ENCODE measurements at regions not wholly inside any gene's neighbourhood (a gene's known extent, or its start where the extent isn't known, plus 50 kb on each side); places are given as distances from the start of the nearest gene placed in this dataset.
A peak's percentile ranks its signal among the peaks of the same experiment; 100 is the strongest.

DNA sequence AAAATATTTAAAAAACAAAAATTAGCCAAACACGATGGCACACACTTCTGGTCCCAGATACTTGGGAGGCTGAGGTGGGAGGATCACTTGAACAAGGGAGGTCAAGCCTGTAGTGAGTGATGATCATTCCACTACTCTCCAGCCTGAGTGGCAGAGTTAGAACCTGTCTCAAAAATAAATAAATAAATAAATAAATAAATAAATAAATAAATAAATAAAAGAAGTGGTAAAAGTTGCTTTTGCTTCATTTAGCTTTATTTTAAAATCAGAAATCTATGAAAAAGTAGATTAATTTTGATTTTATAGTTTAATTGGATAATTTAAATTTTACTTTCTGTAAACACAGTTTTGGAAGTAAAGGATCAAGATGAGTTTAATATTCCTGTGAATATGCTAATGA is 552.9 kb upstream of the PCDH10 start:
- Histone ChIP-seq H3K4me3 (no peak overlapping the region), H3K36me3 (ENCODE audit: insufficient read depth, low read length) (no peaks in the 10 kb centered on the region), H3K9ac (ENCODE audit: insufficient read length) (no peak overlapping the region), H3K9me3 (ENCODE audit: low read depth, low read length) (no peaks in the 10 kb centered on the region), H3K27ac (no peak overlapping the region)
- no peak for TF ChIP-seq FOXP2 (optimal IDR thresholded peaks at IDR 0.05; ENCODE audit: control extremely low read depth, extremely low read length, insufficient read depth)
- TF ChIP-seq POLR2AphosphoS5 (IDR thresholded peaks at IDR 0.05; ENCODE audit: borderline replicate concordance, low read depth, low read length) = no peak
- TF ChIP-seq EZH2 (IDR thresholded peaks at IDR 0.05) = no peak
- no peak for DNase-seq (ENCODE audit: low read depth, low spot score)

DNA sequence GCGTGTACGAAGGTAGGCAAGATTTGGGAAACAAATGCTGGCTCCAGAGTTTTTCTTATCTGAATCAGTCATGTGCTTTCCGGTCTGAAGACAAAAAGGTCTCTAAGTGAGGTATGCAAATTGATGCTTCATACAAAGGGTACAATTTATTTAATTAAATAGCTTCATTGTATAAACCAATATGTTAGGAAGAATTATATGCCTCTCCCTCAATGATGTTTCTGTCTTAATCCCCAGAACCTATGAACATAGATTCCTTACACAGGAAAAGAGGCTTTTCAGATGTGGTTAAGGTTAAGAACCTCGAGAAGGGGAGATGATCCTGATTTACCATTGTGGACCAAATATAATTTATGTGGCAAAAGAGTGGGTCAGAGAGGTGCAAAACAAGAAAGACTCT is 543.5 kb upstream of the PCDH10 start:
- Histone ChIP-seq H3K9ac (ENCODE audit: insufficient read length) (no peak overlapping the region), H3K27ac (no peak overlapping the region), H3K4me3 (no peak overlapping the region), H3K9me3 (ENCODE audit: low read depth, low read length) (no peaks in the 10 kb centered on the region), H3K36me3 (ENCODE audit: insufficient read depth, low read length) (no peaks in the 10 kb centered on the region)
- DNase-seq (ENCODE audit: low read depth, low spot score) = no peak
- TF ChIP-seq FOXP2 (optimal IDR thresholded peaks at IDR 0.05; ENCODE audit: control extremely low read depth, extremely low read length, insufficient read depth) (no peak), POLR2AphosphoS5 (IDR thresholded peaks at IDR 0.05; ENCODE audit: borderline replicate concordance, low read depth, low read length) (no peak), EZH2 (IDR thresholded peaks at IDR 0.05) (no peak)

DNA sequence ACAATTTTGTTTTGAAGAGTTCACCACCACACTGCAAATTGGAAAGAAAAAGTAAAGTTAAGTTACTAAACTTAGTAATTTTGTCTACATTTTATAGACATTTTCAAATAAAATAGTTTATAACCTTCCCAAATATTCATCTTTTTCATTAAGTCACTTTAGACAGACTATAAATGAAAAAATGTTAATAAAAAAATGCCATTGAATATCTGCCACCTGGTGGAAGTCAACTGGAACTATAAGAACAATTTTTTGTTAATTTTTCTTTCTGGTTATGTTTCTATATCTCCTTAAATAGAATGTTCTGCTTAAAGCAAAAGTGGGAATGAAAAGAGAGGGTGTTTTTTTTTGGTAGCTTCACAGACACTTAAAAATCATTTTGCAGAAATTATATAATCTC is 534.4 kb upstream of the PCDH10 start:
- Histone ChIP-seq H3K4me3 (no peak overlapping the region), H3K36me3 (ENCODE audit: insufficient read depth, low read length) (no peaks in the 10 kb centered on the region), H3K9ac (ENCODE audit: insufficient read length) (no peak overlapping the region), H3K27ac (no peak overlapping the region), H3K9me3 (ENCODE audit: low read depth, low read length) (no peaks in the 10 kb centered on the region)
- no peak for DNase-seq (ENCODE audit: low read depth, low spot score)
- TF ChIP-seq FOXP2 (optimal IDR thresholded peaks at IDR 0.05; ENCODE audit: control extremely low read depth, extremely low read length, insufficient read depth) (no peak), EZH2 (IDR thresholded peaks at IDR 0.05) (no peak), POLR2AphosphoS5 (IDR thresholded peaks at IDR 0.05; ENCODE audit: borderline replicate concordance, low read depth, low read length) (no peak)

GRCh38 chr4:132619968-132620367 is 529.1 kb upstream of the PCDH10 start:
- H3K36me3 ChIP-seq (ENCODE audit: insufficient read depth, low read length) = no peaks in the 10 kb centered on the region
- H3K9ac ChIP-seq (ENCODE audit: insufficient read length) = no peak overlapping the region
- TF ChIP-seq POLR2AphosphoS5 (IDR thresholded peaks at IDR 0.05; ENCODE audit: borderline replicate concordance, low read depth, low read length) (no peak), FOXP2 (optimal IDR thresholded peaks at IDR 0.05; ENCODE audit: control extremely low read depth, extremely low read length, insufficient read depth) (no peak), EZH2 (IDR thresholded peaks at IDR 0.05) (no peak)
- no peak overlapping the region for H3K4me3 ChIP-seq
- H3K27ac ChIP-seq = no peak overlapping the region
- no peak for DNase-seq (ENCODE audit: low read depth, low spot score)
- no peaks in the 10 kb centered on the region for H3K9me3 ChIP-seq (ENCODE audit: low read depth, low read length)

DNA sequence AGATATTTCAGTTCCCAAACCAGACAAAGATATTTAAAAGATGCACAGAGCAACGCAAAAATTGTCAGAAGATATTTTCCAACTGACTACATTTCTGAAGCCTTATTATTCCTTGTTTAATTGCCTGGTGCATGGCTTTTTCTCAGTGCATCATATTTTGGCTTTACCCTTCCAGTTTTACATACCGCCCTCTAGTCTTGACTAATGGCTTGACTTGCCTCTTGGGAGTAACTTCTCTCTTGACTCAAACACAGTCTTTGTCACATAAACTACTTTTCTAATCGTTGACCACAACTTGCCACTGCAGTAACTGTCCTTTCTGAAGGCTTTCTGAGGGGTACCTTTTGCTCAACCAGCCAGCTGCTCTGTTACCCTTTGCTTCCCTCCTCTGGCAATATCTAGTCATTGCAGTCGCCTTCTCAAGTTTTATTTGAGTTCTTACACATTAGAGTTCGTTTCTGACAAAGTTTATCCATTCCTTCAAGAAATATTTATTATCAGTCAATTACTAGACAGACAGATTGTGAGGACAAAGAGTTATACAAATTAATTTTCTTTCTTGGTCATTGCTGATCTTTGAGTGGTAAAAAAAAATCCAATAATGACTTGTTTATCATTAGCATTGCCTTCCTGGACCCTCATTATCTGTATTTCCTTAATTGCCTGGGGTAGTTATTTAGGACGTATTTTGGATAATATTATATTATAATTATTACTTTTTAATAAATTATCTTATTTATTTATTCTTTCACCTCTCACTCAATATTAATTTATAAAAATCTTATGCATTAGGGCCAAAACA is 506.9 kb upstream of the PCDH10 start:
- H3K36me3 ChIP-seq (ENCODE audit: insufficient read depth, low read length) = no peaks in the 10 kb centered on the region
- DNase-seq (ENCODE audit: low read depth, low spot score) = peak; percentile 34
- H3K9ac ChIP-seq (ENCODE audit: insufficient read length) = no peak overlapping the region
- TF ChIP-seq FOXP2 (optimal IDR thresholded peaks at IDR 0.05; ENCODE audit: control extremely low read depth, extremely low read length, insufficient read depth) = no peak
- TF ChIP-seq POLR2AphosphoS5 (IDR thresholded peaks at IDR 0.05; ENCODE audit: borderline replicate concordance, low read depth, low read length) = no peak
- TF ChIP-seq EZH2 (IDR thresholded peaks at IDR 0.05) = no peak
- no peaks in the 10 kb centered on the region for H3K9me3 ChIP-seq (ENCODE audit: low read depth, low read length)
- no peak overlapping the region for H3K27ac ChIP-seq
- no peak overlapping the region for H3K4me3 ChIP-seq

DNA sequence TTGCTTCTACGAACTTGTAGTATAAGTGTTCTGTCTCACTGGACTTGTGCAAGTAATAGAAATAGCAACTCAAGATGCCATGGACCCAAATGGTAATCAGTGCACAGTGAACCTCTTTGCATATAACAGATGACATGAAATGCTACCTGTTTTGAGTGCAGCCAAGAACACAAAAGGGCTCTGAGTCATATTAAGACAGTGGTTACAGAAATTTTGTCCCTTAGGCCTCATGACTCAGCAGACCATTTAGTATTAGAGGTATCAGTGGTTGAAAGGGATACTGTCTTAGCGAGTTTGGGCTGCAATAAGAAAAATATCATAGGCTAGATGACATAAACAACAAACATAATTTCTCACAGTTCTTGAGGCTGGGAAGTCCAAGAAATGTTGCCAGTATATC is 502.9 kb upstream of the PCDH10 start:
- no peak for DNase-seq (ENCODE audit: low read depth, low spot score)

GRCh38 chr4:132651196-132651595 is 497.9 kb upstream of the PCDH10 start:
- H3K9me3 ChIP-seq (ENCODE audit: low read depth, low read length) = no peaks in the 10 kb centered on the region
- H3K36me3 ChIP-seq (ENCODE audit: insufficient read depth, low read length) = no peaks in the 10 kb centered on the region
- H3K9ac ChIP-seq (ENCODE audit: insufficient read length) = no peak overlapping the region
- no peak overlapping the region for H3K4me3 ChIP-seq
- DNase-seq (ENCODE audit: low read depth, low spot score) = no peak
- H3K27ac ChIP-seq = no peak overlapping the region
- no peak for TF ChIP-seq POLR2AphosphoS5 (IDR thresholded peaks at IDR 0.05; ENCODE audit: borderline replicate concordance, low read depth, low read length)
- no peak for TF ChIP-seq EZH2 (IDR thresholded peaks at IDR 0.05)
- no peak for TF ChIP-seq FOXP2 (optimal IDR thresholded peaks at IDR 0.05; ENCODE audit: control extremely low read depth, extremely low read length, insufficient read depth)

More for the DNA sequence above, 502.9 kb upstream of the PCDH10 start:
- H3K4me3 ChIP-seq = no peak overlapping the region
- no peak for TF ChIP-seq EZH2 (IDR thresholded peaks at IDR 0.05)
- no peak for TF ChIP-seq POLR2AphosphoS5 (IDR thresholded peaks at IDR 0.05; ENCODE audit: borderline replicate concordance, low read depth, low read length)
- no peak for TF ChIP-seq FOXP2 (optimal IDR thresholded peaks at IDR 0.05; ENCODE audit: control extremely low read depth, extremely low read length, insufficient read depth)
- no peaks in the 10 kb centered on the region for H3K9me3 ChIP-seq (ENCODE audit: low read depth, low read length)
- H3K36me3 ChIP-seq (ENCODE audit: insufficient read depth, low read length) = no peaks in the 10 kb centered on the region
- no peak overlapping the region for H3K9ac ChIP-seq (ENCODE audit: insufficient read length)
- H3K27ac ChIP-seq = no peak overlapping the region

DNA sequence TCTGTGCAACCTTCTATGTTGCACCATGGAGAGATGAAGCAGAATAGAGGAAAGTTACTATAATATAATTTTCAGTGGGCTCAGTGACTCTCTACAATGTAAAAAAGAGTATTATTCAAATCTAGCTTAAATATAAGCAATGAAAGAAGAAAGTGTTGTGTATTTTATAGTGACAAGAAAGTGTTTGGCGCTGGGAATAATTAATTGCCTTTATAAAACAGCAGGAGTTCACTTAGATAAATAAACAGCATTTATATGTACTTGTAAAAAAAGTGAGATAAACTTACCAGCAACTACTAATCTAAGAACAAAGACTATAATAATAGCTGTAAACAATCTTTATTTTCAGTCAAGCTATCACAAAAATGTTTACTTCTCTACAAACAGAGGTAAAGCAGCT is 488.9 kb upstream of the PCDH10 start:
- Histone ChIP-seq H3K4me3 (no peak overlapping the region), H3K27ac (no peak overlapping the region), H3K9ac (ENCODE audit: insufficient read length) (no peak overlapping the region), H3K36me3 (ENCODE audit: insufficient read depth, low read length) (no peaks in the 10 kb centered on the region), H3K9me3 (ENCODE audit: low read depth, low read length) (no peaks in the 10 kb centered on the region)
- TF ChIP-seq EZH2 (IDR thresholded peaks at IDR 0.05) = no peak
- TF ChIP-seq POLR2AphosphoS5 (IDR thresholded peaks at IDR 0.05; ENCODE audit: borderline replicate concordance, low read depth, low read length) = no peak
- no peak for TF ChIP-seq FOXP2 (optimal IDR thresholded peaks at IDR 0.05; ENCODE audit: control extremely low read depth, extremely low read length, insufficient read depth)
- DNase-seq (ENCODE audit: low read depth, low spot score) = no peak

- no peaks in the 10 kb centered on the region for H3K9me3 ChIP-seq (ENCODE audit: low read depth, low read length)
- no peak for DNase-seq (ENCODE audit: low read depth, low spot score)
- TF ChIP-seq POLR2AphosphoS5 (IDR thresholded peaks at IDR 0.05; ENCODE audit: borderline replicate concordance, low read depth, low read length) = no peak
- TF ChIP-seq FOXP2 (optimal IDR thresholded peaks at IDR 0.05; ENCODE audit: control extremely low read depth, extremely low read length, insufficient read depth) = no peak
- TF ChIP-seq EZH2 (IDR thresholded peaks at IDR 0.05) = no peak
- no peaks in the 10 kb centered on the region for H3K36me3 ChIP-seq (ENCODE audit: insufficient read depth, low read length)
- no peak overlapping the region for H3K27ac ChIP-seq
- no peak overlapping the region for H3K4me3 ChIP-seq
- no peak overlapping the region for H3K9ac ChIP-seq (ENCODE audit: insufficient read length)
These were observed 486.6 kb upstream of the PCDH10 start for GRCh38 chr4:132662456-132662855.
